NCI-H82 (cell line): ENCODE measurements at regions not wholly inside any gene's neighbourhood (a gene's known extent, or its start where the extent isn't known, plus 50 kb on each side); places are given as distances from the start of the nearest gene placed in this dataset.

Experiments used
- DNase-seq: peaks from one replicate; lab custom pipeline; 2025; lab: John Stamatoyannopoulos, UW

- no peak for DNase-seq
These were observed 76.4 kb downstream of the CXXC4 start for GRCh38 chr4:104418286-104418685.

- DNase-seq, result no peak
These were observed 77.3 kb downstream of the CXXC4 start for GRCh38 chr4:104417357-104417882.

DNA sequence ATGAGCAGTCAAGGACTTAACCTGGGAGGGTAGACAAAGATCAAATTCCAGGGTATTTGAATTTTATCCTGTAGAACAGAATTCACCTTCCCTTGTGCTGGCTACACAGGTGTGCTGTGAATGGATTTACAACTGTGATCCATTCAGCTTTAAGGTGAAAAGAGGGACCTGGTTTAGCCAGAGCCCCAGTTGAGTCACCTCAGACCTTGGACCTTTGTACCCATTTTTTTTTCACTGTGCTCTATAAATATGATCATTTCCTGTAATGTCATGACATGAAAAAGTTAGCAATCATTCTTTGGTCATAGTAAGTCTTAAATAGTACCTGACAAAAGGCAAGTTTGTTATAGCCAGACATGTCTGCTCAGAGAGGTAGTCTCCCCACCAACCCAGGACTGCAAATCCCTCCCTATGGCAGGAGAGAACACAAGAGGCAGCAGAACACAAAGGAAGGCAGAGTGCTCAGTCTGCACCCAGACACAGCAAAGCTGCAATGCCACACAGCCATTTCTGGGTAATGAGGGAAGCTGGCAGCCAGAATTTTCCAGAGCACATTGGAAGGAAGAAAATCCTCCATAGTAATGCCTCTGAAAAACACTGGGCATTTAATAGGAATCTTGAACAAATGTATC lies 77.9 kb downstream of the CXXC4 start:
- no peak for DNase-seq

- DNase-seq, result no peak
These were observed 81.2 kb downstream of the CXXC4 start for GRCh38 chr4:104413487-104413886.

DNA sequence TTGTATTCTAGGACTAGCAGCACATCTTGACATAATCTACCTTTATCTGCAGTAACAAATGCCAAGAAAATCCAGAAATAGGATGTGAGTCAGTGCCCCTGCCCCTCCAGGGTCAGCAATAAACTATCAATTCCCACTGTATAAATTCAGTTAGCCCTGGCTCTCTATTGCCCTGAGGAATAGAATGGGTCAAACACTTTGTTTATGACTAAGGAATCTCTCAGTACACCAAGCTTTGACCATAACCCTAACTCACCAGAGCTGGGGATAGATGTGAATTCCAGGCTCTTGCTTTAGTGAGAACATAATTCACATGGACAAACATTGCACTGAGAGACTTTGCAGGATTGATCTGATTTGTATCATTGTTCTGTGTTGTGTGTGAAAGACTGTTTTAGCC lies 82.3 kb downstream of the CXXC4 start:
- no peak for DNase-seq

GRCh38 chr4:104411502-104411901 lies 83.2 kb downstream of the CXXC4 start:
- no peak for DNase-seq

DNA sequence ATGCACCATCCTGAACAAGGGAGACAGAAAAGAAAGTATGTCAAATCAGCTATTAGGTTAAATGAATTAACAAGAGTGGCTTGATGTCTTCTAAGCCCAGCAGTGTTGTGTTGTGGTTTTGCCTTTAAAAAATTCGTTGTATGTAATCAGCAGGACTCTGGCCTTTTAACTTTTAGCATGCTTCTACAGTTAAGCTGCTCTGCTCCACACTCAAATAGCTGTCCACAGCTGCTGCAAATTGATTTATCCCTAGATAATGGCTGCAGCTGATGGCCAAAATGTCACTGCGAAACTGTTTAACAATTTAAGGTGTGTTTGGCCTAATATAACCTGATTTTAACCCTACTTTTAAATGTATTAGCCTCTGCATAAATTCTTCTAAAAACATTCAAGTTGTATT lies 85.8 kb downstream of the CXXC4 start:
- peak; percentile 28 for DNase-seq

- no peak for DNase-seq
These were observed 90.3 kb downstream of the CXXC4 start for GRCh38 chr4:104404361-104404760.

- no peak for DNase-seq
These were observed 99.5 kb downstream of the CXXC4 start for GRCh38 chr4:104395168-104395614.

- DNase-seq, result peak; percentile 67
These were observed 100.1 kb downstream of the CXXC4 start for GRCh38 chr4:104394406-104395167.

DNA sequence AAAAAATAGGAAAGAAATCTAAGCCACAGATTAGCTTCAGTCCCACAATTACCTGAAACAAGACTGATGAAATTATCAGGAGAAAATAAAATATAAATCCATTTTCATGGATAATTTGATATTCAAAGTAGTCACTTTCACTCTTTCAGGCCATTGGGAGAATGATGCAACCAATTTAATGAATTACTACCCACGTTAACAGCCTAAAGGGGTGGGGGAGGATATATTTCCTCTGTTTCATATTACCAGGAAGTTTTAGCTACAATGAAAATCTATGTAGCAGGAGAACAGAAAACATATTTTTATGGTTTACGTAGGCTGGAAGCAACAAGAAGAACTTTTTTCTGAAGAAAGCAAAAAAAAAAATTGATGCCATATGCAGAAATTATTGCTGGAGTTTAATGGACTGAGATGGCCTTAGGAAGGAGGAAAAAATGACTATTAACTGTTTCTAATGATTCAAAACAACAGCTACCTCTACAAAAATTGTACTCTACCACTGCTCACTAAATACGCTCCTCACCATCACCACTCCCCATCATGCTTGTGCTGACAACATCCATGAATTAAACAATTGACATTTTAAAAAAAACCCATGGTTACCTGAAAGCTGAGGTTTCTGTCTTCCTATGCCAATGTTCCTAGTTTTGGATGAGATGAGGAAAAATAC lies 100.9 kb downstream of the CXXC4 start:
- no peak for DNase-seq

GRCh38 chr4:104385713-104386112 lies 109.0 kb downstream of the CXXC4 start:
- DNase-seq, result no peak

DNA sequence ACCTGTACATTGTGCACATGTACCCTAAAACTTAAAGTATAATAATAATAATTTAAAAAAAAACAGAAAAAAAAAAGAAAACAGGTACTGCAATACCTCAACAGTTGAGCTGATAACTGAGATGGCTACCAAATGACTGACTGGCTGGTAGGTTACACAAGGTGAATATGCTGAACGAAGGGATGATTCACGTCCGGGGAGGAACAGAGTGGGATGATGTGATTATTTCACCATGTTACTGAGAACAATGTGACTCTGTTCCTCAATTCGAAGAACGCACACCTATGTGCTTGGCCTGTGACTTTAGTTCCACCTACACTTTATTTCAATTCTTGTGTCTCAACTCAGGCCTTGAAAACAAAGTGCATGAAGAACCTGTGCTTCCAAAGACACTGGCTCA lies 111.7 kb downstream of the CXXC4 start:
- DNase-seq, result no peak

GRCh38 chr4:104381729-104382128 lies 113.0 kb downstream of the CXXC4 start:
- no peak for DNase-seq

GRCh38 chr4:104365618-104366017 lies 129.1 kb downstream of the CXXC4 start:
- no peak for DNase-seq

DNA sequence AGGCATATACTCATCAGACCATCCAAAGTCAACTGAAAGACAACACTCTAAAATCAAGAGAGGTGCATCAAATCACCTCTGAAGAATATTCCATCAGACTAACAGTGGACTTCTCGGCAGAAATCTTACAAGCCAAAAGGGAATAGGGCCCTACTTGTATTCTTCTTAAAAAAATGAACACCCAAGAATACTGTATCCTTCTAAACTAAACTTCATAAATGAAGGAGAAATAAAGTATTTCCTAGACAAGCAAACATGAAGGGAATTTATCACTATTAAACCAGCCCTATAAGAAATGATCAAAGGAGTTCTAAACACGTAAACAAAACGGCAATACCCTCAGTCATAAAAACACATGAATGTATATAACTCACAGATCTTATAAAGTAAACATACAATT lies 141.2 kb downstream of the CXXC4 start:
- DNase-seq, result no peak

DNA sequence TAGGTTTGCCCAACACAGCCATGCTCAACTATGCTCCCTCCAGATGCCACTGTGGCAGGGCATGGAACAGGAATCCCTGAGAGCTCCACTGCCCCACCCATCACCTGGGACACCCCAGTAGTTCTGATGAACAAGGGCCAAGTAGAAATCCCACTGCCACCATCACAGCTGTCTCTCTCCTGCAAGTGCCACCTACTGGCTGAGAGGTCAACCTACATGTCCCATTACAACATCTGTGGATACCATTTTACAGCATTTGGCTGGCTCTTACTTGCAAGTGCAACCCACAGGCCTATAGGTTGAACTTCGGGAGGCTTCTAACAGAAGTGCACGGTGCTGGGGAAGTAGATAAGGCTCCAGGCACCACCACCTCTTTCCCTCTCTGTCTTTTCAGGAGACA lies 142.5 kb downstream of the CXXC4 start:
- DNase-seq, result peak; percentile 6

DNA sequence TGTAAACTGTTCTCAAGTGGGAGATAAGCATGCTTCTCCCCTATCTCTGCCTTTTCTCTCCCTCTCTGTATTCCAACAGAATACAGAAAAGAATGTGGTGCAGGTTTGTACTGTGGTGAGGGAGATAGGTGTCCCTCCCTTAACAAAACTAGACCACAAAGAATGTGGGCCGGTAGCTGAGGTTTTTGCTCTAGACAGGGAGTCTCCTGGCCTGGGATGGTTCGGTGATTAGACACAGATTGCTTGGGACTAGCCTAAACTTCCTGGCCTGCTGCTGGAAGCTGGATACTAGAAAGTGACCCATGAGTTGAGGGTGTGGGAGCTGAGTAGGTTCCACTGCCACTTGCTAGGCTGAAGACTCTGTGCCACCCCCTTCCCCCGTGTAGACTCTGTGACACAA lies 143.0 kb downstream of the CXXC4 start:
- no peak for DNase-seq

- no peak for DNase-seq
These were observed 149.0 kb downstream of the CXXC4 start for GRCh38 chr4:104345598-104346242.

DNA sequence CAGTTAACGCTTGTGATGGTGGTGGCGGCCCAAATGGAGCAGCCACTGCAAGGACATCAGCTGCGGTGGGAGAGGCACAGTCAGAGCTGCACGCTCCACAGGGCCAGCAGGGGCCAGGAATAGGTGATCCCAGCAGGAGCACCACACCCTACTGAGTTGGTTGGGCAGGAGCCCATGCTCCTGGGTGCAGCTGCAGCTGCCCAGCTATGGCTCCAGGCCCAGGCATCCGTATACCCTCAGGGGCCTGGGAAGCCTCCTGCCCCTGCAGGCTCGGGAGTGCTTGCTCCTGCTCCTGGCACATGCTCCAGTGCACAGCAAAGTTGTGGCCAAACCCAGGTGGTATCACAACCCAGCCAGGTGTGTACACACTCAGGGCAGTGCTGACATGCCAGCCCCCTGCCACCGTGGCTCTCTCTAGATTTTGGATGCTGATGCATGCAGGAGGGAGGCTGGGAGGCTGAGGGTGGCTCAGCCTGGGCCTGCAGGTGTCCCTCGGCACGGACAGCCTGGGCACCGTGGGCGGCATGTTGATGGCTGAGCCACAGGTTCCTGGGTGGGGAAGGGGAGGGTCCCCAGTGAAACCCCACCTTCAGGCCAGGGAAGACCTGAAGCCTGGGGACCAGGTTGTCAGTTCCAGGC lies 150.2 kb downstream of the CXXC4 start:
- DNase-seq, result no peak

GRCh38 chr4:104334410-104334809 lies 160.3 kb downstream of the CXXC4 start:
- no peak for DNase-seq
